ENCODE measurements at regions not wholly inside any gene's neighbourhood (a gene's known extent, or its start where the extent isn't known, plus 50 kb on each side); places are given as distances from the start of the nearest gene placed in this dataset.

GRCh38 chr11:121775276-121775675 is 322.5 kb upstream of the SORL1-AS1 start:
- DNase-seq, result no peak
- no peak overlapping the region for H3K4me3 ChIP-seq
- intact Hi-C loops (cut with DNase I), result no loop called here
- no peak overlapping the region for H3K9ac ChIP-seq (ENCODE audit: low read depth in 2 of 2, low read length in 2 of 2)
- H3K27ac ChIP-seq, result no peak overlapping the region
- H3K4me1 ChIP-seq, result no peaks in the 10 kb centered on the region
- no peaks in the 10 kb centered on the region for H3K9me3 ChIP-seq
- H3K27me3 ChIP-seq, result no peaks in the 10 kb centered on the region
- no peak for TF ChIP-seq CTCF (IDR thresholded peaks at IDR 0.05)
- no peaks in the 10 kb centered on the region for H3K36me3 ChIP-seq

GRCh38 chr11:121773076-121773475 is 320.3 kb upstream of the SORL1-AS1 start:
- Histone ChIP-seq H3K4me3 (no peak overlapping the region), H3K27ac (no peak overlapping the region), H3K9me3 (no peaks in the 10 kb centered on the region), H3K36me3 (no peaks in the 10 kb centered on the region), H3K4me1 (no peaks in the 10 kb centered on the region), H3K27me3 (no peaks in the 10 kb centered on the region), H3K9ac (ENCODE audit: low read depth in 2 of 2, low read length in 2 of 2) (no peak overlapping the region)
- TF ChIP-seq CTCF (IDR thresholded peaks at IDR 0.05), result no peak
- intact Hi-C loops (cut with DNase I), result no loop called here
- DNase-seq, result no peak

GRCh38 chr11:121770939-121771595 is 318.3 kb upstream of the SORL1-AS1 start:
- Histone ChIP-seq H3K4me1 (no peaks in the 10 kb centered on the region), H3K27me3 (no peaks in the 10 kb centered on the region), H3K9me3 (no peaks in the 10 kb centered on the region), H3K4me3 (no peak overlapping the region), H3K36me3 (no peaks in the 10 kb centered on the region), H3K27ac (no peak overlapping the region), H3K9ac (ENCODE audit: low read depth in 2 of 2, low read length in 2 of 2) (no peak overlapping the region)
- no peak for DNase-seq
- intact Hi-C loops (cut with DNase I), result no loop called here
- TF ChIP-seq CTCF (IDR thresholded peaks at IDR 0.05), result no peak

- H3K27me3 ChIP-seq, result no peaks in the 10 kb centered on the region
- no peak overlapping the region for H3K4me3 ChIP-seq
- H3K36me3 ChIP-seq, result no peaks in the 10 kb centered on the region
- intact Hi-C loops (cut with DNase I), result no loop called here
- no peak for DNase-seq
- H3K9me3 ChIP-seq, result no peaks in the 10 kb centered on the region
- no peak for TF ChIP-seq CTCF (IDR thresholded peaks at IDR 0.05)
- no peaks in the 10 kb centered on the region for H3K4me1 ChIP-seq
- no peak overlapping the region for H3K9ac ChIP-seq (ENCODE audit: low read depth in 2 of 2, low read length in 2 of 2)
- no peak overlapping the region for H3K27ac ChIP-seq
Measured at GRCh38 chr11:121769191-121769590, 316.4 kb upstream of the SORL1-AS1 start.

- Histone ChIP-seq H3K4me1 (no peaks in the 10 kb centered on the region), H3K27me3 (no peaks in the 10 kb centered on the region), H3K4me3 (no peak overlapping the region), H3K36me3 (no peaks in the 10 kb centered on the region), H3K27ac (no peak overlapping the region), H3K9ac (ENCODE audit: low read depth in 2 of 2, low read length in 2 of 2) (no peak overlapping the region), H3K9me3 (no peaks in the 10 kb centered on the region)
- DNase-seq, result no peak
- no peak for TF ChIP-seq CTCF (IDR thresholded peaks at IDR 0.05)
- intact Hi-C loops (cut with DNase I), result no loop called here
Measured at GRCh38 chr11:121767433-121767832, 314.7 kb upstream of the SORL1-AS1 start.

All from colonic mucosa (tissue), 4 donors.